CD4-positive, alpha-beta T cell treated with Interleukin-4 for 1 hour (primary cell): ENCODE measurements at regions not wholly inside any gene's neighbourhood (a gene's known extent, or its start where the extent isn't known, plus 50 kb on each side); places are given as distances from the start of the nearest gene placed in this dataset.
"Not testable (repeated sequence)": the region's sequence is repeated elsewhere in the genome, so short reads cannot be mapped to it uniquely, and the experiment has no call there.

Experiments
- DNase-seq, 2 donors: peaks; one replicate each; pipeline ENCODE4 v3.0.0-alpha.2; 2020 to 2022

DNA sequence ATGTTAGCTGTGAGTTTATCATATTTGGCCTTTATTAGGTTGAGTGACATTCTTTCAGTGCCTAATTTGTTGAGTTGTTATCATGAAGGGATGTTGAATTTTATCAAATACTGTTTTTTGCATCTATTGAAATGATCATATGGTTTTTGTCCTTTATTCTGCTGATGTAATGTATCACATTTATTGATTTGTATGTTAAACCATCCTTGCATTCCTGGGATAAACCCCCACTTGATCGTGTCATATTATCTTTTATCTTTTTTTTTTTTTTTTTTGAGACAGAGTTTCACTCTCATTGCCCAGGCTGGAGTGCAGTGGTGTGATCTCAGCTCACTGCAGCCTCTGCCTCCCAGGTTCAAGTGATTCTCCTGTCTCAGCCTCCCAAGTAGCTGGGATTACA is 51.9 kb upstream of the MFGE8 start:
- not testable (repeated sequence) for DNase-seq

DNA sequence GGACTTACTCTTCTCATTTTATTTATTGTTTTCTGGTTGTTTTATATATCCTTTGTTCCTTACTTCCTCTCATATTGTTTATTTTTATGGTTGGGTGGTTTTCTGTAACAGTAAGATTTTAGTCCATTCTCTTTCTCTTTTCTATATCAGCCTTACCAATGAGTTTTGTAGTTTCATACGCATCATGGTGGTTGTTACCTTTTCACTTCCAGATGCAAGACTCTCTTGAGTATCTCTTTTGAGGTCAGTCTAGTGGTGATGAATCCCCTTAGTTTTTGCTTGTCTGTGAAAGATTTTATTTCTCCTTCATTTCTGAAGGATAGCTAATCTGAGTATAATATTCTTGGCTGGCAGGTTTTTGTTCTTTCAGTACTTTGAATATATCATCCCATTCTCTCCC is 57.1 kb upstream of the MFGE8 start:
- DNase-seq, result no peak

DNA sequence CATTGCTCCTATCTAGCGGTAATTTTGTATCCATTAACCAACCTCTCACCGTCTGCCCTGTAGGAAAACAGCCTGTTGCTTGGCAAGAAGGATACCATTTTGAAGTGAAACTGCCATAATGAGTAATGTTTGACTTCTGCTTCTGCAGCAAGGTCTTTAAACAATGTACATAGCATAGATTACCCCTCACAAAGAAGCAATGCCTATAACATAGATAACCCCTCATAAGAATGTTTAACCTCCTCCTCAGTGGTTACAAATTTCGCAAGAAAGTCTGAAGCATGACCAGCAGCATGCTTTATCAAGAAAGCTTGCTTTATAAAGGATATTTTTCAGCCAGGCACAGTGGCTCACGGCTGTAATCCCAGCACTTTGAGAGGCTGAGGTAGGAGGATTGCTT is 61.2 kb upstream of the MFGE8 start:
- no peak for DNase-seq

DNA sequence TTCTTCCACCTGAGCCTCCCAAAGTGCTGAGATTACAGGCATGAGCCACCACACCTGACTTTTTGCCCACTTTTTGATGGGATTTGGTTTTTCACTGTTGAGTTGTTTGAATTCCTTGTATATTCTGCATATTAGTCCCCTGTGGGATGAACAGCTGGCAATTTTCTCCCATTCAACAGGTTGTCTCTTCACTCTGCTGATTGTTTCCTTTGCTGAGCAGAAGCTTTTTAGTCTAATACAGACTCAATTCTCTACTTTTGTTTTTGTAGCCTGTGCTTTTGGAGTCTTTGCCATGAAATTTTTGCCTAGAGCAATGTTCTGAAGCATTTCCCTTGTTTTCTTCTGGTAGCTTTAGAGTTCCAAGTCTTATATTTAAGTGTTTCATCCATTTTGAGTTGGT is 62.7 kb upstream of the MFGE8 start:
- DNase-seq, result no peak

DNA sequence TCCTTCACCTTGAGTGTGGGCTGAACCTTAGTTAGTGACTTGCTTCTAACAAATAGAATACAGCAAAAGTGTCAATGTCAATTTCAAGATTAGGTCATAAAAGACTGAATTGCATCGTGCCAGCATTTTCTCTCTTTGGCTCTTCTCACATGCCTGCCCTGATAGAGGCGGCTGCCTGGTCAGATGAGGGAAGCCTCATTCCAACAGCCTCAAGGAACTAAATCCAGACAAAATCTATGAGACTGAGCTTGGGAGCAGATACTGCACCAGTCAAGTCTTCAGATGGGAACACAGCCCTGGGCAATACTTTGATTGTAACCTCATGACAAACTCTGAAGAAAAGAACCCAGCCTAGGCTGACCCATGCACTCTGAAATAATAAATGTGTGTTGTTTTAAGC is 63.5 kb upstream of the MFGE8 start:
- DNase-seq, result no peak

DNA sequence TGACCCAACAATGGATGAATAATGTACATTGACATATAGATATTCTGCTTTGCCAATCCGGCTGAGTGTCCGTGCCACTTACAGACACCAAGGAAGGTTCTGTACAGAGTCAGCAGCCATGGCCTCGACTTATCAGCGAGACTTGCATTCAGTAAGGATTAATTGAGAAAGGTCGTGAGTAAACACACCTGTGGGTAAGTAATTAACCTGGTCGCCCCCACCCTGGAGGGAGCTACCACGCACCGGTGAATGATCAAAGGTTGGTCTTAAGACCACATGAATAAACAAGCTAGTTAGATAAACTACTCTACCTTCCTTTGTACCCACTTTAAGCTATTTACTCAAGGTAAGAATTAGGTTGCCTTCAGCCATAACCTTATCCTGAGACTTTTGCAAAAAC is 66.5 kb upstream of the MFGE8 start:
- DNase-seq, result no peak

DNA sequence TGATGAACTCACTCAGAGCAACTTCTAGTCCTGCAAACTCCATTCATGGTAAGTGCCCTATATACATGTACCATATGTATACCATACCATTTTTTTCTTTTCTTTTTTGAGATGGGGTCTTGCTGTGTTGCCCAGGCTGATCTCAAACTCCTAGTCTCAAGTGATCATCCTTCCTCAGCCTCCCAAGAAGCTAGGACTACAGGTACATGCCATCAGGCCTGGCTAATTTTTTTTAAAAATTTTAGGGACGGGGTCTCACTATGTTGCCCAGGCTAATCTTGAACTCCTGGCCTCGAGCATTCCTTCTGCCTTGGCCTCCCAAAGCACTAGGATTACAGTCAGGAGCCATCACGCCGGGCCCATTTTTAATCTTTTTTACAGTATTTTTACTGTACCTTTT is 67.3 kb upstream of the MFGE8 start:
- DNase-seq, result no peak

DNA sequence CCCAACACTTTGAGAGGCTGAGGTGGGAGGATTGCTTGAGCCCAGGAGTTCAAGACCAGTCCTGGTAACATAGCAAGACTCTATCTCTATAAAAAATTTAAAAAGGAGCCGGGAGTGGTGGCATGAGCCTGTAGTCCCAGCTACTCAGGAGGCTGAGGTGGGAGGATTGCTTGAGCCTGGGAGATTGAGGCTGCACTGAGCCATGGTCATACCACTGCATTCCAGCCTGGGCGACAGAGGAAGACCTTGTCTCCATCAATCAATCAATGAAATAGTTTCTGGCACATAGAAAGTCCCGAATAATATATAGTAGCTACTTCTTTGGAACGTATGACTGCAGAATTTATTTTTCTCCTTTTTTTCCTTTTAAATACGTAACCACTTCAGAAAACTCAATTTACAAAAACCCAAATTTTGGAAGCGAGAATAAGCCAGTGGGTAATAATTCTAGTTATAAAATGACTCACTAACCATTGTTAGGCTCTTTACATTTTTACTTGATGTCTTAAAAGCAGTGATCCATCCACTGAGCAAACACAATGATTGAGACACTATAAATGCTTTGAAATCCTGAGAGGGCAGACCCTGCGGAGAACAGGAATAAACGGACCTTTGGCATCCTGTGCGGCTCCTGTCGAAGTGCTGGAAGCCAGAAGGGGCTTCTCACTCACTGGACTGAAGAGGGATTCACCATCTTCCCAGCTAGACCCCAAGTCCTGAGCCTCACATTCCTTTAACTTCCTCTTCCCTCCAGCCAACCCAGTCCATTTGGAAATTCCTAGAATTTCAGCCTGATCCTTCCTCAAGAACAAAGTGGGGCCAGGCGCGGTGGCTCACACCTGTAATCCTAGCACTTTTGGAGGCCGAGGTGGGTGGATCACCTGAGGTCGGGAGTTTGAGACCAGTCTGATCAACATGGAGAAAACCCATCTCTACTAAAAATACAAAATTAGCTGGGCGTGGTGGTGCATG is 68.4 kb upstream of the MFGE8 start:
- no peak for DNase-seq

DNA sequence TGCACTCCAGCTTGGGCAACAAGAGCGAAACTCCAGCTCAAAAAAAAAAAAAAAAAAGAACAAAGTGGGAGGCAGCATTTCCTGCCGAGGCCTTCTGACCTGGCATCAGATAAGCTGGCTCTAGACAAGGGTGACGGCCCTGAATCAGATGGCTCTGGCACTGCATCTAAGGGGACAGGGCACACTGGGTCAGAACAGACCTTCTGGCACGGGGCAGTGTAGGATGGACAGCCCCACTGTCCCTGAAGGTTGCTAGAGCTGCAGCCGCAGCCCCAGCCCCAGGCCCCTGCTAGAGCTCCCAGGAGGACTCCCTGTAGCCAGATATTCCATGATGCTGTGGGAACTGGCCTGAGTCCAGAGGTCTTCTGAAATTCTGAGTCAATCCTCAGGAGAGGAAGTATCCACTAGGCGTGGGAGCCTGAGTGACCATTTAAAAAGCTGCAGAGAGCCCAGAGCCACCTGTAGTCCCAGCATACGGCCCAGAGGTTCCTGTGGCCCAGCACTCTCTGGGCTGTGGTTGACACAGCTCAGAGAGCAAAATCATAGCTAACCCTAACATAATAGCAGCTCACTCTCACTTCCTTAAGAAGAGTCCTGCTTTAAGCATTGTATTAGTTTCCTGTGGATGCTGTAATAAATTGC is 69.2 kb upstream of the MFGE8 start:
- no peak for DNase-seq

DNA sequence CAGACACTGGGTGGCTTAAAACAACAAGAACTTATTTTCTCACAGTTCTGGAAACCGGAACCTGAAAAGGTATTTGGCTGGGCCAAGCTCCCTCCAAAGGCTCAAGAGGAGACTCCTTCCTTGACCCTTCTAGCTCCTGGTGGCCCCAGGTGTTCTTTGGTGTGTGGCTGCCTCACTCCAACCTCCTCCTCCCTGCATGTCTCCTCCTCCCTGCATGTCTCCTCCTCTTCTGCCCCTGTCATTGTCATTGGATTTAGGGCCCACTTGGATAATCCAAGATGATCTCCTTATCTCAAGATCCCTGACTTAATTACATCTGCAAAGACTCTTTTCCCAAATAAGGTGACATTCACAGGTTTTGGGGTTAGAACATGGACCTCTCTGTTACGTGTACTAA is 69.8 kb upstream of the MFGE8 start:
- no peak for DNase-seq

DNA sequence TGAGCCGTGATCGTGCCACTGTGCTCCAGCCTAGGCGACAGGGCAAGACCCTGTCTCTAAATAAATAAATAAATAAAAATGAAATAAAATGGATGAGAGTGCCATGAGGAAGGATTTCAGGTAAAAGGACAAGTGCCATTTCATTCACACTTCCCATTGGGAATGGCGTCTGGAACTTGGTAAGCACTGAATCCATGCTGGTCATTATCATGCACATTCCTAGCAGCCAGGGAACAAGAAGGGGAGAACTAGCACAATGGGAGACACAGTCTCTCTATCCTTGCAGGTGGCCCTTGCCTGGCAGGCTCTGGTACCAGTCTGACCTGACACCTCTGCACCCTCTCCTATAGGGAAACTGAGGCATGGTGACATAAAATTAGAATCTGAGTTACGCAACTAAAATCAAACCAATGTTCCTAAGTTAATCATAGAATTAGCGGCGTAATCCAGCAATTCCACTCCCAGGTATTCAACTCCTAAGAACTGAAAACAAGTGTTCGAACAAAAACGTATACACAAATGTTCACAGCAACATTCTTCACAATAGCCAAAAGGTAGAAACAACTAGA is 70.8 kb upstream of the MFGE8 start:
- no peak for DNase-seq

DNA sequence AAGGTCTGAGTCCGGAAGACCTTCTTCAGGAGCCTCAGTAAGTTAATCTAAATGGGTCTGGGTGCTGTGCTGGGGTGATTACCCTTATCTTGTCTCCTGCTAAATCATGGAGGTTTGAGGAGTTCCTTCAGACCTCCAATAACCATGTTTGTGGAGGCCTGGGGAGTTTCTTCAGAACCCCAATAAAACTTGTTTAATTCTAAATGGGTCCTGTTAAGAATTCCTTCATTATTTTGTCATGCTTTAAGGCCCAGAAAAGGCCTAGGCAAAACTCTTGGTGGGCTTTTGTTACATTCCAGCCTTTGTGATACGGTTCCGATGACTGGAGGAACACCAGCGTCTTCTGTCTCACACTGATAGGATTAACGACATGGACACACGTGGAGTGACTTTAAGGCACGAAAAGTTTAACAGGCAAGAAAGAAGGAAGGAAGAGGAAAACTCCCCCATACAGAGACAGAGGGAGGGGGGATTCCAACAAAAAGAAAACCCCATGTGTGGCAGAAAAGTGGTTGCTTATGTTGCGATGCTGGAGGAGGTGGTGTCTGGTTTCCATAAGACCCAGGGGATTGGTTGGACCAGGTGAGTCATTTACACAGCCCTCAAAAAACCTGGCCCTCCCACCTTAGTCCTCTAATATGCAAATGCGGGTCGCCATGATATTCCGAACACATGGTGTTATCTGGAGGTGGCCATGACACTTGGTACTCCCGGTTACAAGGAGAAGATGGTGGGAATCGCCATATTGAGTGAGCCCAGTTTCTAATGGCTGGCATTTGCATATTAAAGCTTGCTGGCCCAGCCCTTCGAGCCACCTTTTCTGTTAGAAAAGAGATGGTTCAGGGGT is 72.6 kb upstream of the MFGE8 start:
- no peak for DNase-seq

DNA sequence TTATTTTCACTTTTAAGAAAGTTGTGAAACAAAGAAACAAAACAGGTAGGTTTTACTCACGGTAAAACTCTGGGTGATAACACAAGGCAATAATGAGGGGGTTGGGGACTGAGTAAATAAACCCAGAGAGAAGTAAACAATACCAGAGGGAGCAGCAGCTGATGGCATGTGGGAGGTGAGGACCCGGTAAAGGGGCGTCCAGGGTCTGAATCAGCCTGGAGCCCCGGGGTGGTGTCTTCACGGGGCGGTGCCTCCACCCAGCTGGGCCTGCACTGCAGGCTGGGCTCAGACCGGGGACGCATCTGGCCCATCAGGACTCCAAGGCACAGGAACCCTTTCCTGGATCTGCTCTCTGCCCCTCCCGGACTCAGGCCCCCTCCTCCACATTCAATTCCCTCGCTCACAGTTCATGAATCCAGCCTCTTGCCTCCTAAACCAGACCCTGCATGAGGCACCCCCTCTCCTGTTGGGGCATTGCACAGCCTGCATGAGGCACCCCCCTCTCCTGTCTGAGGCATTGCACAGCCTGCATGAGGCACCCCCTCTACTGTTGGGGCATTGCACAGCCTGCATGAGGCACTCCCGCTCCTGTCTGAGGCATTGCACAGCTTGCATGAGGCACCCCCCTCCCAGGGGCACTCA is 73.9 kb upstream of the MFGE8 start:
- no peak for DNase-seq

DNA sequence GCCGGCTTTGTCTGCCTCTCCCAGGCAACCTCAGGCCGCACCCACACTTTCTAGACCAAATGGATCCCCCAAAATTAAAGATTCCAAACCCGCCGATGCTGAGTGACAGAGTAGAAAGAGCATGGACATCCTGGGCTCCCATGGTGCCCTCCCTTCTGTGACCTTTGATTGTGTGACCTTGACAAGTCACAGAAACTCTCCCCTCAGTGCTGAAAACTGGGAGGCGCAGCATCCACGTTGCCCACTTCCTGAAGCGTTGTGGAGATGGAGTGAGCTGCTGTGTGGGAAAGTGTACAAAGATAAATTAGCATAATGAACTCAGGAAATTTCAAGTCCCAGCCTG is 74.4 kb upstream of the MFGE8 start:
- DNase-seq, result no peak

DNA sequence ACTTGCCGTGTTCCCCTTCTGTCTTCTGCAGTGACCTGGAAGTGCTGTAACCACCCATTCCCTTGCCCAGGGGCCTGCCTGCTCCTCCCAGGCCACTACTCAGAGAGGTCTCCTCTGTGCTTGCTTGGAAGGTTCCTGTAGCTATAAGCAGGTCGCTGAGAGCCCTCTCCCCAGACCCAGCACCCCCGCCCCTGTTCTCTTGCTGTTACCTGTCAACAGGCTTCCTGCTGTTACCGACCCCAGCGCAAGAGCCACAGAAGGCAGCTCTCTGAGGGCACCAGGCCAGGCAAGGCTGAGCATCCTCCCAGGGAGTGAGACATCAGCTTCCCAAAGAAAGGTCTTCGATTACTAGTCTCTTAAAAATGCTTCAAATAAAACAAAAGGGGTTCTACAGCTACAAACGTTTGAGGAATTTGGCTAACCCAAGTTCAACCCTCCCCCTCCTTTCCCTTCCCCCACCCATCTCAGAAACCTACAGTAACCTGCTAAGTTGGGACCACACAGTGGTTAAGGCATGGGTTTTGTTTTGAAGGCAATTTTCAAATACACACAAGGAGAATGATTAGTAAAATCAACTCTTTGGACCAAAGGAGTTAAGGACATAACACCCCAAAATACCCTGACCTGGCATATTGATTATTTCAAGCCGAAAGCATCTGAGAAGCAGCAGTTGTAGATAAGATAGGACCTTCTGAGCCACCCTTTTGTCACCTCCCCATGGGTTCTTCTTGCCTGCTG is 74.9 kb upstream of the MFGE8 start:
- DNase-seq, result no peak

DNA sequence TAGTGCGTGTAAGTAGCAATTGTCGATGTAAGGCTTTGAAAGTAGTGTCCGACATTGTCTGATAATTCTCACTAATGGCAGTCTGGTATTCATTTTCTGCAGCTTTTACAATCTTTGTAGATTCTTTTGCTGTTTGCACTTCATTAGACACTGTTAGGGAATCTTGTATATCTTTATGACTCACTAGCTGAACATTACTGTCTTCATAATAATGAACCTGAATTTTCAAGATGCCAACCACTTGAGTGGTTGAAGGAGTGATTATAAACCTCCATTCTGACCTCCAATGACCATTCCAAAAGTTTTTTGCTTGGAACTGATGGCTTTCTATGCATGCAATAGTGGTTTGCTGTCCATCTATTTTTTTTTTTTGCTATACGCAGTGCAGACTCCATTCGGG is 76.4 kb upstream of the MFGE8 start:
- no peak for DNase-seq

DNA sequence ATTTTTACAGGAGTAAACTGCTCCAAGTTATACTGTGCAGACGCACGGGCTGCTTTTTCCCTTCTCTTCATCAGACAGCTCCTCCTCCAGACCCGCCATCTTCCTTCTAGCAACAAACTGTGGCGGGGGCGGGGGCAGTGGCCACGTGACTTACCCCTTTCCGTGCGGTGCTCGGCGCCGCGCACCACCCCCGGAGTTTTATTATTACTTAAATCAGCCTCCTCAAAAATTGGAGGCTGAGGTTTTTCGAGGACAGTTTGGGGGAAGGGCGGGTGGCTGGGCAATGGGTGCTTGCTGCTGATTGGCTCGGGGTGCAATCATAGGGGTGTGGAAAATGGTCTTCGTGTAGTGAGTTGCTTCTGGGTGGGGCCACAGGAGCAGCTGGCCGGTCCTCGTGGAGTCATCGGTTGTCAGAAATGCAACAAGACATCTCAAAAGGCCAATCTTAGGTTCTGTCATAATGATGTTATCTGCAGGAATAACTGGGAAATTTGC is 77.1 kb upstream of the MFGE8 start:
- no peak for DNase-seq

DNA sequence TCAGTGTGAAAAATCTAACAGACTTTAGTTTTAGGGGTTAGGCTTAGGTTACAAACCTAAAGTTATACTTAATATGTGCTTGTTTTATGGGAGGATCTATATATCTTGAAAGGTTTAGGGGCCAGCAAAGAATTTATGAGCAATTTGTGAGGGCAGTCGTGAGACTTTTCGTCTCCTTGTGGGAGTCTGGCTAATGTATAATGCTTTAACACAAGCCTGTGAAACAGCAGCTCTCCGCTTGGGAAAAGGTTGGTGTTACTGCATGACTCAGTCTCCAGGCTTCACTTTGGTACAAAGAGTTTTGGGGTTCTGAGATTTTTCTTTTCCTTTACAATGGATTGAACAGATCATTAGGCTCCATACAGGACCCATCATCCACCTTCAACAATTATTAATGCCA is 79.0 kb upstream of the MFGE8 start:
- DNase-seq, result no peak

DNA sequence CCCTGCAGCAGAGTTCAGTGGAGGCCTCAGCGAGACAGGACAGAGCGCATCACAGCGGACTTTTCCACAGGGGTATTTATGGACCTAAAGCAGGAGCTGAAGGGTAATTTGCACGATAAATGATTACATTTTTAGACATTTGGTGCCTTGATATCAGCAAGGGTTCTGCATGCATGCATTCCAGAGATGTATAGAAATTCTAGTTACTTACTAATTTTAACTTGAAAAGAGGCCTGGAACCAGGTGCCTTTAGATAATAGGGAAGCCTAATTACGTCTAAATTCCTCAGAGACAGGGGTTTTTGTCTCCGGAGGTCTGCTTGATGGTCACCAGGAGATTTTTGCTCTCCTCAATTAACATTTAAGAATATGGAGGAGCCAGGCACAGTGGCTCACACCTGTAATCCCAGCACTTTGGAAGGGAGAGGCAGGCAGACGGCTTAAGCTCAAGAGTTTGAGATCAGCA is 79.8 kb upstream of the MFGE8 start:
- DNase-seq, result no peak

DNA sequence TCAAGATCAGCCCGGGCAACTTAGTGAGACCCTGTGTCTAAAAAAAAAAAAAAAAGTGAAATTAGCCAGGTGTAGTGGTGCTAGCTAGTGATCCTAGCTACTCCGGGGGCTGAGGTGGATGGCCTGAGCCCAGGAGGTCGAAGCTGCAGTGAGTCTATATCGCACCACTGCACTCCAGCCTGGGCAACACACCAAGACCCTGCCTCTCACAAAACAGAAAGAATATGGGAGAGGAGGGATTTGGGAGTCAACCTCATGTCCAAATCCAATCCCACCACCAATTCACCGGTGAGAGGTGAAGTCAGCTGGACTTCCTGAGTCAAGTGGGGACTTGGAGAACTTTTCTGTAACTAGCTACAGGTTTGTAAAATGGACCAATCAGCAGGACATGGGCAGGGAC is 80.5 kb upstream of the MFGE8 start:
- no peak for DNase-seq

DNA sequence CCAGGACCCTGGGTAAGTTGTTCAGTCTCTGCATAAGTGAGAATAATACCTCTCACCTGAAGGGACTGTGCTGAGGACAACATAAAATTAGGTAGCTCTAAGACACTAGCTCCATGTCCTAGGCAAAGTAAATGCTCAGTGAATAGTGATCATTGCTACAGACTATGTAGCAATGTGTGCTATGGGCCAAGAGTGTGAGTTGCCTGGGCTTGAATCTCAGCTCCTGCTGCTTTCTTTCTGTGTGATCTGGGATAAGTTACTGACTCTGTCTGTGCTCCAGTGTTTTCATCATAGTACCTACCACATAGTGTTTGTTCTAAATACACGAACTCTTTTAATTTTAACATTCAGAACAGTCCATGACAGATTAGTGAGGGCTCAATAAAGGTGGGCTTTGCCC is 81.1 kb upstream of the MFGE8 start:
- DNase-seq, result no peak

DNA sequence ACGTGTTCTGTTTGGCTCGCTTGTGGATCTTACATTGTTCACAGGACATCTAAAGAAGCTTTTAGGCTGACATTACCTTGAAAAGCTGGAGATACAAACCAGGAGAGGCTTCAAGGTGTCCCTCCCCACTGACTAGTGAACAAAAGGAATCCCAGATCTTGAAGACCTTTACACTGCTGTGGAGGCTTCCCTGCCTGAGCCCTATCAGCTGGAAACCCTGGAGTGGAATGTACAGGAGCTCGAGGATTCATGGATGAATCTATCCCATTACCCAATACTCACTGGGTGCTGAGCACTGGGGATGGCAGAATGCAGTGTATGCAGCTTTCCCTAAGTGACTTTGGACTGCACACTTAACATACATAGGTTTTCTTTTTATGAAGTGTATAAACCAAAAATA is 82.3 kb upstream of the MFGE8 start:
- DNase-seq, result no peak
